Fibroblast of lung (primary cell): ENCODE measurements at regions not wholly inside any gene's neighbourhood (a gene's known extent, or its start where the extent isn't known, plus 50 kb on each side); places are given as distances from the start of the nearest gene placed in this dataset.

Source experiments
- DNase-seq, 2 donors: peaks; one replicate each; pipeline versions ENCODE4 v3.0.0 to v3.0.0-alpha.2; 2010; ENCODE audit warnings: low read depth in 2 of 2
- H2AFZ ChIP-seq: 2 replicates; pipeline ENCODE4 v1.5.1; 2012; ENCODE audit warnings: low read length, control low read depth, inconsistent platforms
- H3K27ac ChIP-seq: 2 replicates; pipeline ENCODE4 v1.5.1; 2011; ENCODE audit warnings: low read length, control low read depth; ENCODE audit not compliant: insufficient read depth
- H3K27me3 ChIP-seq: 2 replicates; pipeline ENCODE4 v1.5.1; 2011; ENCODE audit warnings: mild to moderate bottlenecking, low read length; ENCODE audit not compliant: control insufficient read depth, insufficient read depth
- H3K36me3 ChIP-seq: 2 replicates; pipeline ENCODE4 v1.5.1; 2011; ENCODE audit warnings: low read length; ENCODE audit not compliant: control insufficient read depth, insufficient read depth
- H3K4me1 ChIP-seq: 2 replicates; pipeline ENCODE4 v1.5.1; 2011; ENCODE audit warnings: low read length; ENCODE audit not compliant: control insufficient read depth, insufficient read depth; ENCODE audit errors: extremely low read depth
- H3K4me2 ChIP-seq: 2 replicates; pipeline ENCODE4 v1.5.1; 2011; ENCODE audit warnings: low read length, control low read depth; ENCODE audit not compliant: insufficient read depth; ENCODE audit errors: extremely low read depth
- H3K4me3 ChIP-seq, 4 experiments: fragments of 200-600 bp in 1 of 4; sonication (generic) in 1 of 4; replicated peaks in 1 of 4; 2 replicates each; pipeline ENCODE4 v1.5.1; 2011 to 2016; ENCODE audit warnings: low read length in 4 of 4, low read depth in 3 of 4, mild to moderate bottlenecking in 3 of 4, control low read depth in 2 of 4, inconsistent platforms in 1 of 4, mixed read lengths in 1 of 4; ENCODE audit not compliant: insufficient read depth in 1 of 4; ENCODE audit errors: control extremely low read depth in 1 of 4
- H3K79me2 ChIP-seq: 2 replicates; pipeline ENCODE4 v1.5.1; 2012; ENCODE audit warnings: mild to moderate bottlenecking, low read length, inconsistent platforms; ENCODE audit not compliant: control insufficient read depth, insufficient read depth
- H3K9ac ChIP-seq: 2 replicates; pipeline ENCODE4 v1.5.1; 2011; ENCODE audit warnings: mild to moderate bottlenecking, low read length, control low read depth; ENCODE audit not compliant: insufficient read depth
- H3K9me3 ChIP-seq: 2 replicates; pipeline ENCODE4 v1.5.1; 2012; ENCODE audit warnings: low read depth, low read length; ENCODE audit not compliant: control insufficient read depth, insufficient read depth
- H4K20me1 ChIP-seq: 2 replicates; pipeline ENCODE4 v1.5.1; 2011; ENCODE audit warnings: low read length; ENCODE audit not compliant: control insufficient read depth, insufficient read depth; ENCODE audit errors: extremely low read depth
- CTCF ChIP-seq, 2 donors: IDR thresholded peaks in 1 of 2; conservative IDR thresholded peaks in 1 of 2; 1 replicate in 1 of 2; 2 replicates in 1 of 2; pipeline ENCODE4 v1.5.1; 2011 to 2012; ENCODE audit warnings: low read length in 2 of 2, control low read depth in 1 of 2, inconsistent platforms in 1 of 2, low read depth in 1 of 2, mild to moderate bottlenecking in 1 of 2
- EZH2 ChIP-seq: IDR thresholded peaks from 2 replicates; pipeline ENCODE4 v1.5.1; 2012; ENCODE audit warnings: low read length, control low read depth, mild to moderate bottlenecking; ENCODE audit errors: missing control alignments

GRCh38 chr1:192735298-192735915 is 73.4 kb upstream of the RGS2 start:
- no peak for DNase-seq
- no peak for TF ChIP-seq EZH2
- H2AFZ ChIP-seq: no peak overlapping the region

GRCh38 chr1:192737306-192737705 is 71.5 kb upstream of the RGS2 start:
- no peak overlapping the region for H3K27ac ChIP-seq
- H3K9ac ChIP-seq: no peak overlapping the region
- H3K36me3 ChIP-seq: no peaks in the 10 kb centered on the region
- H4K20me1 ChIP-seq: no peaks in the 10 kb centered on the region
- H2AFZ ChIP-seq: peak overlapping the region; percentile 26
- H3K79me2 ChIP-seq: no peaks in the 10 kb centered on the region
- H3K4me2 ChIP-seq: peak overlapping the region; percentile 13
- no peaks in the 10 kb centered on the region for H3K9me3 ChIP-seq
- H3K4me1 ChIP-seq: no peaks in the 10 kb centered on the region
- H3K4me3 ChIP-seq: no peak overlapping the region
- peak in 1 of 2 donors; percentile 47 for DNase-seq
- no peak for TF ChIP-seq EZH2
- TF ChIP-seq CTCF (conservative IDR thresholded peaks at IDR 0.05 in 1 of 2, IDR thresholded peaks at IDR 0.05 in 1 of 2; ENCODE audit: low read depth in 1 of 2, low read length in 2 of 2): no peak
- H3K27me3 ChIP-seq: no peaks in the 10 kb centered on the region

More at GRCh38 chr1:192735298-192735915, 73.4 kb upstream of the RGS2 start:
- Histone ChIP-seq H3K36me3 (no peaks in the 10 kb centered on the region), H3K4me2 (no peak overlapping the region), H3K9me3 (no peaks in the 10 kb centered on the region), H3K4me3 (no peak overlapping the region), H3K27ac (no peak overlapping the region), H4K20me1 (no peaks in the 10 kb centered on the region), H3K27me3 (no peaks in the 10 kb centered on the region), H3K9ac (no peak overlapping the region), H3K4me1 (no peaks in the 10 kb centered on the region), H3K79me2 (no peaks in the 10 kb centered on the region)

- H3K4me1 ChIP-seq: no peaks in the 10 kb centered on the region
- no peak overlapping the region for H3K4me2 ChIP-seq
- no peaks in the 10 kb centered on the region for H3K79me2 ChIP-seq
- TF ChIP-seq EZH2 (no peak), CTCF (conservative IDR thresholded peaks at IDR 0.05 in 1 of 2, IDR thresholded peaks at IDR 0.05 in 1 of 2; ENCODE audit: low read depth in 1 of 2, low read length in 2 of 2) (no peak)
- H3K36me3 ChIP-seq: no peaks in the 10 kb centered on the region
- no peak overlapping the region for H3K27ac ChIP-seq
- no peak overlapping the region for H3K4me3 ChIP-seq
- no peaks in the 10 kb centered on the region for H4K20me1 ChIP-seq
- H2AFZ ChIP-seq: no peak overlapping the region
- DNase-seq: no peak
- H3K9ac ChIP-seq: no peak overlapping the region
- H3K27me3 ChIP-seq: no peaks in the 10 kb centered on the region
- H3K9me3 ChIP-seq: no peaks in the 10 kb centered on the region
Observed at GRCh38 chr1:192739476-192740184, 69.2 kb upstream of the RGS2 start.
